ENCODE measurements at regions not wholly inside any gene's neighbourhood (a gene's known extent, or its start where the extent isn't known, plus 50 kb on each side); places are given as distances from the start of the nearest gene placed in this dataset.

GRCh38 chr9:81171689-81172088 is 517.7 kb downstream of the TLE1 start:
- TF ChIP-seq POLR2A (IDR thresholded peaks at IDR 0.05; ENCODE audit: low read depth), result no peak
- TF ChIP-seq CTCF (IDR thresholded peaks at IDR 0.05), result no peak
